NK-92 treated with Interleukin-12 subunit alpha and Interleukin-12 subunit beta, amount 100 ng/mL, for 24 hours (cell line): ENCODE measurements at regions not wholly inside any gene's neighbourhood (a gene's known extent, or its start where the extent isn't known, plus 50 kb on each side); places are given as distances from the start of the nearest gene placed in this dataset.

Experiments used
- DNase-seq: peaks from one replicate; lab custom pipeline; 2025; lab: John Stamatoyannopoulos, UW

DNA sequence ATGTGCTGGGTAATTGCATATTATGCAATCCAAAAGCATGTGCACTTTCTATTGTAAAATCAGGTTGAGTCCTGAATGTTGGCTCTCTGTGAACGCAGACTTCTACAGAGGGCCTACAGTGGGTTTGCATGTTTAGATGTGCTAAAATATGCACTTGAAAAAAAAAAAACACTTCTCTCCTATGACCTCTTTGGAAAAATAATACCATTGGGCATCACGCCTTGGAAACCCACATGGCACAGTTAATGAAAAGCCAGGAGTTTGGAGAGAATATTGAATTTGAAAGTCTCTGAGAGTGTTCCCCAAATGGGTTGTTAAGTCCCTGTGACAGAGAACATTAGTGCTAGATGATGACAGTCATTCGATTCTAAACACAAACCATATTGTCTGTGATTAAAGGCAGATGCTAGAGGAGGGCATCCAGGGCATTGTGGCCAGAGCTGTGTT lies 710.4 kb upstream of the PIK3C3 start:
- no peak for DNase-seq

DNA sequence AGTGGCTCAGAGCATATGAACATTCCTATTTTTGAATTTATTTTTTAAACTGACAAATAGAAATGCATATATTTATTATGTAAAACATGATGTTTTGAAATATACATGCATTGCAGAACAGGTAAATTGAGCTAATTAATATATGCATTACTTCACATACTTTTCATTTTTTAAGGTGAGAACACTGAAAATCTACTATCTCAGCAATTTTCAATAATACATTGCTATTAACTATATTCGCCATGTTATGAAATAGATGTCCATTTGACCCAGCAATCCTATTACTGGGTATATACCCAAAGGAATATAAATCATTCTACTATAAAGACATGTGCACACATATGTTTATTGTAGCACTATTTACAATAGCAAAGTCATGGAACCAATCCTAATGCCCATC lies 717.7 kb upstream of the PIK3C3 start:
- no peak for DNase-seq

DNA sequence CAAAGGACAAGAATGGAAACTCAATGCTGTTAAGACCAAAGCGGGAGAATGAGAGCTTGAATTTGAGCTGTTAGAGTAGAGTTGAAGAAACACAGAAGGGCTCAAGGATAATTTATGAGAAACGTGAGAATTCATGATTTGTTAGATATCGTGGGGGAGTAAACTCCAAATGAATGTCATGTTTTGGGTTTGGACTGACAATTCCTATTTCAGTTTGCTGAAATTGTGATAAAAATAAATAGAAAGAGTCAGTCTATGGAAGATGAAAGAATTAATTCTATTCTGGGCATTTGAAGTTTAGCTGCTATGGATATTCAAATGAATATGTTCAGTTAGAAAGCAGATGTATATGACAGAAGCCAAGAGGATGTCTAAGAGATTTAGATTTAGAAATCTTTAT lies 723.4 kb upstream of the PIK3C3 start:
- no peak for DNase-seq

DNA sequence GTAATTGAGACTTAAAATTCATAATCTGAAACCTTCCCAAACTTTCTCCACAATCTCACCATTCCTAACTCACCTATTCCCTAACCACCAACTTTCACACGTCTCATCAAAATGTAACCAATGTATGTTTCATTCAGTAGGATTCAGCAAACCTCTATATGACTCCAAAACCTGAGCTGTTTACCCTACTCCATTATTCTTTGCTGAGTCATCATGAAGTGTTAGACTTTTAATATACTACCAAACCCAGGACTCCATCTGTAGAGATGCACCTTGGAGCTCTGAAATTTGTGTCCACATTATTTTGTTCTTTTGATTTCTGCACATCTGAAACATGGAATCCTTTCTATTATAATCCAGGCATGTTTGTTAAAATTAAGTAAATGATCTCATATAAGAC lies 727.0 kb upstream of the PIK3C3 start:
- DNase-seq, result no peak

GRCh38 chr18:41226911-41227310 lies 728.1 kb upstream of the PIK3C3 start:
- DNase-seq, result no peak

DNA sequence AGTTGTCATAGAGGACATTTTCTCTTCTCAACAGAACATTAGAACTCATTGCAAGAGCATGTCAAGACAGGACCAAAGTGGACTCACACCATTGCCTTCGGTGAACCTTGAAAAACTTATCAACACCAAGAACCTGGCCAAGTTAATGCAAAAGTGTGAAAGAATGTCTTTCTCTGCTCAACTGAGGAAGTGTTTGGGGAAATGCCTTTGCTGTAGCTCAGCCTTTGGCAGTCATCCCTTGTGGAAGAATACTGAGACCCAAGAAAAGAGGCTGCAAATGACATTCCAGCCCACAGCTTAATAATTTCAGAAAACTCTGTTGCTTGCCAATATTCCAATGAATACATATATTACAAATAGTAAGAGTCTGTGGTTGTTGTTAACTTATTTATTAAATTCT lies 728.8 kb upstream of the PIK3C3 start:
- no peak for DNase-seq

DNA sequence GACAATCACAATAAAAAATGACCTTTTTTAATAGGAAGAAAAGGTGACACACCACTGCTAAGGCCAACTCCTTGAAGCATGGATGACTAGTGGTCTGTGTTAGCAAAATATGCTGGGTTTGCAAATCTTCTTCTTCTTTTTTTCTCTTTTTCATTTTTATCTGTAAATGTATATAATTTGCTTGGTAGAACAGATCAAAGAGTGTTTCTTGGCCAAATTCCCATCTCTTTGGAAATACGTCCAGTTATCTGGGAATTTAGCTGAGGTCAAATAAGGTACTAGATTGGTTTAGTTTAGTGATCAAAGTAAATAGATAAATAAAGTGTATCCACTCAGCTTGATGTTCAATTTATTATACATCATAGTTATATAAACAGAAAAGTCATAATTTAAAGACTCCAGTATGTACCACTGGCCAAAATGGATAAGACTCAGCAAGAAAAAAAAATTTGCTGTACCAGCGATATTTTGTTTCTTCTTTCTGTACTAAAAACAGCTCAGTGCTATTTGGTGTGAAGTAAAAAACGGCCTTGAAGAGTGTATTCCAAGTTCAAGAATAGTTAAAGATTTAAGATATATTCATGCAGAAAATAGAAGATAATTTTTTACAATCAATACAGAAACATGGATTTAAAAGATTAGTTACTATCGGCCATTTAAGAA lies 738.6 kb upstream of the PIK3C3 start:
- no peak for DNase-seq

DNA sequence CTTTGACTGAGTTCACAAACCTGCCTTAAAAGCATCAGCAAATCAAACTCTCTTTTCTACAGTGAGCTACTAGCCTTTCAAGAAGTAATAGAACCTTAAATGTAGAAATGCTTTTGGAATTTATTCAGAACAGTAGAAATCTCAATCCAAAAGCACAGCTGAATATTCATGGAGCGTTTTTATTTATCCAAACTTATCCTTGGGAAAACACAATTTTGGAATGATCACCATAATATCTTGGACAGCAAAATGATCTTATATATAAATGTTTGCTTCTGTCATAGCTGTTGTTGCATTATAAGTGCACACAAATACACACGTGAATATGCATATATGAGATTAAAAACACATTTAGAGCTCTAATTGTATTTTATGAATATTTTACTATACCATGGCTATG lies 747.3 kb upstream of the PIK3C3 start:
- no peak for DNase-seq

DNA sequence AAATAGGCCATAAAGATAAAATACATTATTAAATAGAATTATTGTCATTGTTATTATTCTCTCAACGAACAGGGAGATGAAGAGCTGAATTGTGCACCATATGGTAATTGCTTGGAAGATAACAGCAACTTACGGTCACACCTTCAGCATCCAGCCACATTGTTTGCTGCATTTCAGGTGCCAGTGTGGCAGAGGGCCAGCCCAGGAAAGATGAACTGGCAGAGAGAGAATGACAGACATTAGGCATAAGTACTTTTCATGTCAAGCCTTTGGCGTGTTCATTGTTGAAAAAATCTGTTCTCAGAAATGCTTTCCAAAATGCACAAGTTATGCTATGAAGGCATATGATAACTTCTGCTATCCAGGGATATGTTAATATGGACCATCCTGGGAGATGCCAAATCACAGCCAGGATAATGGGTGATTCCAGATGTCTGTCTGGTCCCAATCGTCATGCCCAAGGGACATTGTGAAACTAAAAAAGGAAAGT lies 748.6 kb upstream of the PIK3C3 start:
- DNase-seq, result no peak

DNA sequence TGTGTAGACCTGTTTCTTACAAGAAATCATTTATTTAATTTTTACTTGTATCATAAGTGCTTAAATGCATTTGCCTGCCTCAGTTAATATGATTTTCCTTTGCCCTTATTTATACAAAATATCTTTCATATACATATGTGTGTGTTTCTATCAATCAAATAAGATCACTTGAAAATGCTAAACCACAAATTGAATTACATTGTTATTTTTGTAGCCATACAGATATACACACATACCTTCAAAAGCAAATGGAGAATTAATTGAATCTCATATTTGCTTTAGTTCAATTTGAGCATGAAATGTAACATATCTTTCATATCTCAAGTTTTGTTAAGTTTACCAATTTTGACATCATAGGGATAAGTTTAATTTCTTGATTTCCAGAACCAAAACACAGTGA lies 755.8 kb upstream of the PIK3C3 start:
- DNase-seq, result no peak

DNA sequence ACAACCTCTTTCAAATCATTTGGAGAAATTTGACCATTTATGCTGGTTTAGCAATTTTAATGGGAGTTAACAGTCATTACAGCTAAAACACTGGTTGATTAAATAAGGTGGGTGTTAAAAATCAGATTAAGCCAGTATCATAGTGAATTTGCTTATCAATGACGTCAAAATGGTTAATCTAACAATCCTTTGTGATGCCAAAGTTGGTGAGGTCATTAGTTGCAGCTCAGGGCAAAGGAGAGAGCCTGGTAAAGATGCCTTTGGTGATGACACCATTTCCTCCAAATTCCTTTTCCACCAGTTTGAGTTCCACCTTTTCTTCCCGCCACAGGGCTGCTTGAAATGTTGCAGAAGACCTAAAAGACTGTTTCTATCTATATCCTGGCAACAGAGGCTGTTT lies 757.1 kb upstream of the PIK3C3 start:
- DNase-seq, result no peak

DNA sequence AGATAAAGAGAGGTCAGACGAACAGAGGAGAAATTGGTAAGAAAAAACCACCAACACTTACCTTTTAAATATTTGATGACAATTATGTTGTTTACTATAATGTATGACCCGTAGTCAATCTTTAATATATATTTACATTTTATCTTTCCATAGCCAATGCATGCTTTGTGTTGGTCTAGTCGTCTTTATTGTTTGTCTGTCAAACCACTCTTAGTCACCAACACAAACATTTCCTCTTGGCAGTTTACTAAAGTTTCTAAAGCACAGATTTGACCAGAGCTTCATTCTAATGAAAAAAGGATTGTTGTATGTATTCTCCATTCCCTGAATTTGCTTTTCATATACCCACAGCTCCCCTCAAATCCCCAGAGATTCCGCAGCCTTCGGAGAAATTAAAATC lies 784.7 kb upstream of the PIK3C3 start:
- no peak for DNase-seq

- DNase-seq, result no peak
These were observed 789.4 kb upstream of the PIK3C3 start for GRCh38 chr18:41165625-41166024.

DNA sequence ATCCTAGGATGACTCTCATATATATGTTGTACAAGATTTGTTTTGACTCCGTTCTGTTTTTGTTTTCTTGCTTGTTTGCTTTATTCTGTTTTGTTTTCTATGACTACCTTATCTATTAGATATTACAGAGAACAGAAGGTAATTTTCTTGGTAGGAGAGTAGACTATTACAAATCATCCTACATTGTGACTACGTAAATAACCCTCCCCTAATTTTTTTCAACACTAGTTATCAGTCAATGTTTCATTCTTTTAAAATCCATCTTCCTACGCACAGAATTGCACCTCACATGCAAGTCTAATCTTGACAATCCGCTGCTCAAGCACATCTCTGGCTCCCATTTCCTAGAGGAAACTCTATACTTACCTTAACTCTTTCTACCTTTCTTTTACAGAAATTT lies 792.3 kb upstream of the PIK3C3 start:
- no peak for DNase-seq

DNA sequence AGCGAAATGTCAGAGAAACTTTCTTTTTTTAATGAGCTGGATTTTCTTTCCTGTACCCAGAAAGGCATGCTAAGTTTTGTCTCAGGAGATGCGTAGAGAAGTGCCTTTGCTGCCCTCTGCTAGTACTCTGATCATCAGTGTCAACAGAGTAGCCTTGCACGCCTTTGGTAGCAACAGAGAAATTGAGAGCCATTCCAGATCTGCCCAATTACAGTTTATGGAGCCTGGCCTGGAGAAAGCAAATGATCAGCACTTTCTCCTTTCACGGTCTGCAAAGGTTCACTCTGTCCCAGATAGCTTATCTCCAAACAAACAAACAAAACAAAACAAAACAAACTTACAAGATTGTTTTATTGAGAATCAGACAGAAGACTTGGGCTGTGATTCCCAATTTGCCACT lies 792.8 kb upstream of the PIK3C3 start:
- DNase-seq, result no peak

DNA sequence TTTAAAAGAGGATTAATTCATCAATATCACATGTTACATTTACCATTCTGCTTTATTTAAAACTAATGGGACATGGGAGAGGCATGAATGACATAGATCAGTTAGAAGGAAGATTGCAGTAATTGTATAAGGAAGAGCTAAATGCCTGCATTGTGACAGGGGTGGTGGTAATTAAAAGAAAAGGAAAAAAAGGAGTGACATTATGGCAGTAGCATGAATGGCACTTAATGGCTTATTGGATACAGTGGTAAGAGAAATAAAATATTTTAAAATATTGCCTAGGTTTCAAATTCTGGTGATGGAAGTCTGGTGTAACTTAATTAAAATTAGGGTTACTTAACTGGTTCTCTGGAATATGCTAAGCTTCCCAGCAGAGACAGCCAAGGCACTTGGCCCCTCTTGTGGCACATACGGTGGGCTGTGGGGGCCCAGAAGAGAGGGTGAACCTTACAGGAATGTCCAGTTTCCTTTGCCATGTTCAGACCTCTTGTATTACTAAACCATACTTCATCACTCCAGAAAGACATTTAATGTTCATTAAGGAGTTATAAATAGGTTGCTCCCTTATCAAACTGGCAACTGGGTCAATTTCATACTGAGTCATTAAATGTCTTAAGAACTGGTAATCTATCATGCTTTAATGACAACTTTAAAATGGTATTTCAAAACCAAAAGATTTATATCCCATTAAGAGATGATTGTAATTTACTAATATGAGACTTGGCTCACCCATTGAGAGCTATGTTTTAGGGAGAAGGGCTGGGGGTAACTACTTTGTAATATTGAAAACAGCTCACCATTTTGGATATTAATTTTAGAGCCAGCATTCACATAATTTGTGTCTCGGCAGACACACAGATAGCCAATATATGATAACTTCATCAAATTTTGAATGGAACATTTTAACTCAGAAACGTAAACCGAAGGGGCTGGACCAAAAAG lies 798.9 kb upstream of the PIK3C3 start:
- no peak for DNase-seq

DNA sequence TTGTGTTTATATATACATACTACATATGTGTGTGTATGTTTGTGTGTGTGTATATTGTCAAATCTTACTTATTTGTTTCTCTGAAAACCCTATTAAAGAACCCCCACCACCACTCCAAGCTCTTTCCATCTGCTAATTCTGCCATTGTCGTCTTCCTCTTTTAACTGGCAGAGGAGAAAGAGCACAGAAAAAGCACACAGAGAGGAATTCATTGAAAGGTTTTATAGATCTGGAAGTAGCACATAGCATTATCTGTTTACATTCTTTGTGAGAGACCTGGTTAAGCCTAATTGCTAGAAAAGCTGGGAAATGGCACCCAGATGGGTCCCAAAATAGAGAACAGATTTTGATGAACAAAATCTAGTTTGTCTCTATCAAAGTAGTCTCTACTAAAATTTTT lies 800.0 kb upstream of the PIK3C3 start:
- no peak for DNase-seq

GRCh38 chr18:41153871-41154270 lies 801.2 kb upstream of the PIK3C3 start:
- no peak for DNase-seq

DNA sequence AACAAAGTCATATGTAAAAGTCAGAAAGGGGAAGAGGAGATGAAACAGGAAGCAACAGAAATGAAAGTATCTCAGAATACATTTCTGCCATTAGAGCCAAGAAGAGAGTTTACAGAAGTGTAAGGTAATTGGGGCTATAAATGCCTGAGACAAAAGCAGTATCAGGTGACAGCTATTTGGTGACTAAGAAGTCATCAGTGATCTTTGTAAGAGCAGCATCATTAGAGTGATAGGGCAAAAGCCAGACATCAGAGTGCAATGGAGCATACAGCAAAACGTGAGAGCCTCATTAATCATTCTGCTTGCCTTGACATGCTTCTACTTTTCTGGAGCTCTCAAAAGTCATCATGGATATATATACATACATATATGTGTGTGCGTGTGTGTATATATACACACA lies 804.7 kb upstream of the PIK3C3 start:
- DNase-seq, result no peak

GRCh38 chr18:41146301-41146700 lies 808.7 kb upstream of the PIK3C3 start:
- DNase-seq, result no peak

DNA sequence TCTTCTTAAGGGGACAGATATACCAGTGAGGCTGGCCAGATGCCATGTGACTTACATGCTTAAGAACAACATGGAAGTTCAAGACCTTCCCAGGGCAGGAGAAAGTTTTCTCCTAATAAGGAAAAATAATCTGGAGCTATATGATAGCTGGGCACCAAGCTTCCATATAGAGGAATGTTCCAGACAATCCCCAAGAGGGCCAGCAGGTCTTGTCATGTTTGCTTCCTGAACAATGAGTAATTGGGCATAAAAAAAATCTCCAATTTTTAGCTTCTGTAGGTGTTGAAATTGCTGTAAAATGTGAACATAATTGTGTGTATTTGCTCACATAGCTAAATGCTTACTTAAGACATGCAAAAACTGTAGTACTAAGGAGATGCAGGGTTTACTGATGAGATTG lies 809.5 kb upstream of the PIK3C3 start:
- DNase-seq, result no peak

DNA sequence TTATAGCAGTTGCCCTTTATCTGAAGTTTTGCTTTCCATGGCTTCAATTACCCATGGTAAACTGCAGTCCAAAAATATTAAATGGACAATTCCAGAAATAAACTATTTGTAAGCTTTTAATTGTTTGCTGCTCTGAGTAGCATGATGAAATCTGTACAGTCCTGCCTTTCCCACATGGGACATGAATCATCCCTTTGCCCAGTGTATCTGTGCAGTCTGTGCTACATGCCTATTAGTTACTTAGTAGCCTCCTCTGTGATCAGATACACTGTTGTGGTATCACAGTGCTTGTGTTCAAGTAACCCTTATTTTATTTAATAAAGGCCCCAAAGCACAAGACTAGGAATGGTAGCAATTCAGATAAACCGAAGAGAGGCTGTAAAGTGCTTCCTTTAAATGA lies 810.6 kb upstream of the PIK3C3 start:
- no peak for DNase-seq

GRCh38 chr18:41140506-41140905 lies 814.5 kb upstream of the PIK3C3 start:
- DNase-seq, result no peak
